Hematopoietic multipotent progenitor cell treated with erythropoietin and hydrocortisone succinate and interleukin-3 and kit ligand, for 8 days (in vitro differentiated cells): ENCODE measurements at regions not wholly inside any gene's neighbourhood (a gene's known extent, or its start where the extent isn't known, plus 50 kb on each side); places are given as distances from the start of the nearest gene placed in this dataset.
"Not testable (repeated sequence)": the region's sequence is repeated elsewhere in the genome, so short reads cannot be mapped to it uniquely, and the experiment has no call there.

ENCODE experiments used
- DNase-seq: peaks from one replicate; pipeline ENCODE4 v3.0.0-alpha.2; 2015

DNA sequence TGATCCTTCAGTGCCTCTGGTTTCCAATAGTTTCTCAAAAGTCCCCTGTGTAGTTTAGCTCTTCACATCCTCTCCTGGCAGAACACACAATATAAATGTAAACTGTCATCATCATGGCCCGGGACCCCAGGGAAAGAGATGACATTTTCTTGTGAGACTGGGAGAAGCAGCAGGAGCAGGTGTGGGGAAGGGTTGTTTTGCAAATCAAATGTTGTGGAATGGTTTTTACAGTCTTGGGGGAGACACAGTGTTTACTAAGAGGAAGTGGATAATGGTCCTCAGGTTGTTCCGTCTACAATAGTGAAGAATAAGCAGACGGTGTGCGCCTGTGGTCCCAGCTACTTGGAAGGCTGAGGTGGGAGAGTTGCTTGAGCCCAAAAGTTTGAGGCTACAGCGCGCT is 159.1 kb downstream of the SEC23IP start:
- no peak for DNase-seq

- no peak for DNase-seq
Observed at GRCh38 chr10:120052964-120053702, 160.6 kb downstream of the SEC23IP start.

DNA sequence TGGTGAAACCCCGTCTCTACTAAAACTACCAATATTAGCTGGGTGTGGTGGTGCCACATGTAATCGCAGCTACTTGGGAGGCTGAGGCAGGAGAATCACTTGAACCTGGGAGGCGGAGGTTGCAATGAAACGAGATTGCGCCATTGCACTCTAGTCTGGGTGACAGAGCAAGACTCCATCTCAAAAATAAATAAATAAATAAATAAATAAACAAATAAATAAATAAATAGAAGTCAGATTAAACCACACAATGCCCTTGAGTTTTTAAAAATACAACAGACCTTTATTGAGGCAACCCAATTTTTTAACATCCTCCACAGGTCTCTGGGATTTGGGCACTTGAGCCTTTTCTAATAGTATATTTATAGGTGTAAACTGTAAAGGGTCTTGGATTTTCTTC is 167.3 kb downstream of the SEC23IP start:
- not testable (repeated sequence) for DNase-seq

- no peak for DNase-seq
Observed at GRCh38 chr10:120067427-120067826, 174.9 kb downstream of the SEC23IP start.

- no peak for DNase-seq
Observed at GRCh38 chr10:120069700-120070099, 177.2 kb downstream of the SEC23IP start.

DNA sequence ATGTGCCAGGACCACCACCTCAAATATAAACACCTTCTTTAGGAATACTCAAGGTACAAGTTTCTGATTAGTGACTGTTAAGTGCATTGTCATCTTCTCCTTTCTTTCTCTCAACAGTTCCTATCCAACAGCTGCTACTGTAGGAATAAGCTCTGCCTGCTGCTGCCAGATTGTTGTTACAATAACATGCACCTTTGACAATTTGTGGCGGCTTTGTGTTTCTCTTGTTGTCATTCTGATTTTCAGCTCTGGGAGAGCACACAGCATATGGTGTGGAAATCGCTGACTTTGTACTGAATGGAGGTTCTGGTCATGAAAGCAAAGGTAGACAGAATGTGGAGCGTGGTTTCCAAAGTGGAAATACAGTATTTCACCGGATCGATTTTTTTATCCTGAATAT is 182.8 kb downstream of the SEC23IP start:
- DNase-seq, result no peak

DNA sequence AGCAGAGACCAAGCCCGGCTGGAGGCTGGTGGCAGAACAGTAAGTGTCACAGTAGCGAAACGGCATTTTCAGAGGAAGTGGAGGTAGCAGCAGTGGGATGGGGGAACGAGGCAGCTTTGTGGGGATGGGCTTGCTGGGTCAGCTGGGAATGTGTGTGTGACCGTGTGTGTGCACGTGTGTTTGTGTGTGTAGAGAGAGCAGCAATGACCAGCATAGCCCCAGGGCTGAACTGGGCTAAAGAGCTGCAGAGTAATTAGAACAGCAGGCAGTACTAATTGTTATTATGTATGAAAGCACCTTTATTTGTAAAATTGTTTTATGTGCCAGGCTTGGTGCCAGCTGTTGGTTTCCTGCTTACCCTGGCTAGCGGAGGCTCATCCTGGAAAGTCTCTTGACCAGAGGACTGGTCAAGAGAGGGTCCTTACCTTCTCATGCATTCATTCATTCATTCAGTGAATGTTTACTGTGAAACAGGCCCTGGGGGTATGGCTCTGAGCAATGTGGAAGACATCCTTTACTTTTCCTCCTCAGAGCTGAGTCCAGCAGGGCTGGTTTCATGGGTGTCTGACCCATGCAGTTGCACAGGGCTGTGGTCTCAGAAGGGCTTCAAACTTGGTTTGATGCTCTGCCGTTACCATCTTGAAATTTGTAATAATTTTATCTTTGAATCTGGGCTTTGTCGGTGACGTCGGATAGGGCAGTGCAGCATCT is 184.6 kb downstream of the SEC23IP start:
- no peak for DNase-seq

- no peak for DNase-seq
Observed at GRCh38 chr10:120077707-120078492, 185.4 kb downstream of the SEC23IP start.

- DNase-seq, result no peak
Observed at GRCh38 chr10:120085096-120085796, 192.7 kb downstream of the SEC23IP start.

GRCh38 chr10:120086066-120086465 is 193.5 kb downstream of the SEC23IP start:
- no peak for DNase-seq

- no peak for DNase-seq
Observed at GRCh38 chr10:120087109-120087508, 194.6 kb downstream of the SEC23IP start.

- DNase-seq, result no peak
Observed at GRCh38 chr10:120095875-120096274, 203.3 kb downstream of the SEC23IP start.

DNA sequence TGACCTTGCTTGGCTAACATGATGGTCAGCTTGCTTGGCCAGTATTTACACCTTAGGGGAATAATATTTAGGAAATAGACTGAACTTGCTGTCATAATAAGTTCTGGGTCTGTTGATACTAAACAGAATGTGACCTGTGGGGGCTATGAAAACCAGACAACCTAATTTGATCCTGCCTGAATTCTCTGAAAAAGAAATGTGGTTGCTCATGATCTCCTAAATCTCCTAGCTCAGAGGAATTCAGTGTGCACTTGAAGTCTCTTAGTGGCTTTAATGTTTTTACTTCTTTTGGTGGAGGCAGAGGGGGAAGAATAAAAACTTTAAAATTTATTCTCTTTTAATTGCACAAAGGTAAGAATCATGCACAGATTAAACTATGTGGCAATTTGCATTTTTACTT is 205.2 kb downstream of the SEC23IP start:
- no peak for DNase-seq

GRCh38 chr10:120098232-120098930 is 205.9 kb downstream of the SEC23IP start:
- no peak for DNase-seq

- DNase-seq, result no peak
Observed at GRCh38 chr10:120103738-120104560, 211.4 kb downstream of the SEC23IP start.

GRCh38 chr10:120105001-120105400 is 212.5 kb downstream of the SEC23IP start:
- no peak for DNase-seq

DNA sequence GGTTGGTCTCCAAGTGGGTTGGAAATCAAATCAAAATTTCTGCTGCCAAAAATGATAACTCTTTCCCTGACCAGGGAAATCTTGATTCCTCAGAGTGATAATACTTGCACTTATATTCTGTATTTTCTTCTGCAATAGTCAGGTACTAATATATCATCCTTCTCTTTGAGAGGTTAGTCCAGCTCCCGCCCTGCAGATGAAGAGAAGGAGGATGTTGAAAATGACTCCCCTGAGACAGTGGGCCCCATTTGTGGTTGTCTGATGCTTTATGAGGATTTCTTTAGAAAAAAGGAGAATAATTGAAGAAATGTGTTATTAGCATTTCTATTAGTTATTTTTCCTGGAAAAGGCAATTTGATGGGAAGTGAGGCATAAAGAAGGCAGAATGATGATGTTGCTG is 213.0 kb downstream of the SEC23IP start:
- DNase-seq, result no peak

GRCh38 chr10:120108916-120109315 is 216.4 kb downstream of the SEC23IP start:
- no peak for DNase-seq

DNA sequence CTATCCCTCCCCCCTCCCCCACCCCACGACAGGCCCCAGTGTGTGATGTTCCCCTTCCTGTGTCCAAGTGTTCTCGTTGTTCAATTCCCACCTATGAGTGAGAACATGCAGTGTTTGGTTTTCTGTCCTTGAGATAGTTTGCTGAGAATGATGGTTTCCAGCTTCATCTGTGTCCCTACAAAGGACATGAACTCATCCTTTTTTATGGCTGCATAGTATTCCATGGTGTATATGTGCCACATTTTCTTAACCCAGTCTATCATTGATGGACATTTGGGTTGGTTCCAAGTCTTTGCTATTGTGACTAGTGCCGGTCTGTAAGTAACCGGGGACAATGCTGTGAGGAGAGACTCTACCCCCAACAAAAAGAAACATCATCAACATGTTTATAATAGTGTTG is 217.2 kb downstream of the SEC23IP start:
- DNase-seq, result not testable (repeated sequence)

- no peak for DNase-seq
Observed at GRCh38 chr10:120110196-120110595, 217.7 kb downstream of the SEC23IP start.

GRCh38 chr10:120111628-120112027 is 219.1 kb downstream of the SEC23IP start:
- no peak for DNase-seq

GRCh38 chr10:120112809-120113208 is 220.3 kb downstream of the SEC23IP start:
- no peak for DNase-seq
